GM23338 (cell line): ENCODE measurements at regions not wholly inside any gene's neighbourhood (a gene's known extent, or its start where the extent isn't known, plus 50 kb on each side); places are given as distances from the start of the nearest gene placed in this dataset.

ENCODE experiments used
- ATAC-seq: fragments of 200-7000 bp; cut with Tn5 transposase; 3 replicates; pipeline ENCODE4 v1.9.1; 2020
- DNase-seq: peaks from one replicate; pipeline ENCODE4 v3.0.0-alpha.2; 2015; ENCODE audit warnings: low spot score
- H2AFZ ChIP-seq: fragments of 200-600 bp; sonication (generic); 2 replicates; pipeline ENCODE4 v1.8.0; 2016; ENCODE audit warnings: antibody characterized with exemption, mild to moderate bottlenecking, moderate library complexity
- H3F3A ChIP-seq: fragments of 200-600 bp; sonication (generic); replicated peaks from 2 replicates; pipeline ENCODE4 v1.8.0; 2017; ENCODE audit warnings: antibody characterized with exemption, mixed run types, low read depth
- H3K27ac ChIP-seq: fragments of 200-600 bp; sonication (generic); 2 replicates; pipeline ENCODE4 v1.6.1; 2016; ENCODE audit warnings: low read depth
- H3K27me3 ChIP-seq: fragments of 200-600 bp; sonication (generic); 2 replicates; pipeline ENCODE4 v1.8.0; 2016; ENCODE audit warnings: mild to moderate bottlenecking, mixed run types, moderate library complexity; ENCODE audit not compliant: insufficient read depth
- H3K36me3 ChIP-seq: fragments of 200-600 bp; sonication (generic); 2 replicates; pipeline ENCODE4 v1.8.0; 2016; ENCODE audit warnings: mild to moderate bottlenecking; ENCODE audit not compliant: insufficient read depth
- H3K4me1 ChIP-seq: fragments of 200-600 bp; sonication (generic); 2 replicates; pipeline ENCODE4 v1.8.0; 2016; ENCODE audit warnings: mild to moderate bottlenecking, moderate library complexity; ENCODE audit not compliant: insufficient read depth
- H3K4me2 ChIP-seq: fragments of 200-600 bp; sonication (generic); 2 replicates; pipeline ENCODE4 v1.7.1; 2017; ENCODE audit warnings: mixed run types
- H3K4me3 ChIP-seq: fragments of 200-600 bp; sonication (generic); 2 replicates; pipeline ENCODE4 v1.6.1; 2016; ENCODE audit warnings: mixed run types
- H3K79me2 ChIP-seq: fragments of 200-600 bp; sonication (generic); replicated peaks from 2 replicates; pipeline ENCODE4 v1.8.0; 2017; ENCODE audit warnings: mild to moderate bottlenecking; ENCODE audit not compliant: insufficient read depth
- H3K9me2 ChIP-seq: fragments of 200-600 bp; sonication (generic); 2 replicates; pipeline ENCODE4 v1.8.0; 2017; ENCODE audit not compliant: insufficient read depth
- H4K20me1 ChIP-seq: fragments of 200-600 bp; sonication (generic); replicated peaks from 2 replicates; pipeline ENCODE4 v1.8.0; 2017; ENCODE audit warnings: mild to moderate bottlenecking; ENCODE audit not compliant: insufficient read depth
- H3K27ac Mint-ChIP-seq: 2 replicates; pipeline ENCODE4 v1.8.0; 2020; ENCODE audit warnings: inconsistent platforms, mild to moderate bottlenecking, moderate library complexity, mixed read lengths
- H3K27me3 Mint-ChIP-seq: 3 replicates; pipeline ENCODE4 v1.8.0; 2022; ENCODE audit warnings: low read depth, mild to moderate bottlenecking, moderate library complexity, mixed read lengths, inconsistent platforms; ENCODE audit not compliant: insufficient read depth, poor library complexity
- H3K36me3 Mint-ChIP-seq: 3 replicates; pipeline ENCODE4 v1.8.0; 2021; ENCODE audit warnings: low read depth, mild to moderate bottlenecking, inconsistent platforms, moderate library complexity, mixed read lengths
- H3K4me1 Mint-ChIP-seq: 3 replicates; pipeline ENCODE4 v1.8.0; 2020; ENCODE audit warnings: mild to moderate bottlenecking, inconsistent platforms, mixed read lengths
- H3K4me3 Mint-ChIP-seq: 3 replicates; pipeline ENCODE4 v1.8.0; 2021; ENCODE audit warnings: moderate library complexity, mild to moderate bottlenecking, inconsistent platforms, mixed read lengths
- H3K9me3 Mint-ChIP-seq: 3 replicates; pipeline ENCODE4 v1.8.0; 2020; ENCODE audit warnings: moderate library complexity, mild to moderate bottlenecking, inconsistent platforms, mixed read lengths
- ETS1 ChIP-seq: IDR thresholded peaks from 2 replicates; pipeline ENCODE4 v1.6.1; 2016; ENCODE audit warnings: antibody characterized with exemption
- JUNB ChIP-seq: IDR thresholded peaks from one replicate; pipeline ENCODE4 v1.6.1; 2016; ENCODE audit warnings: antibody characterized with exemption; ENCODE audit not compliant: unreplicated experiment
- REST ChIP-seq: IDR thresholded peaks from one replicate; pipeline ENCODE4 v1.6.1; 2018; ENCODE audit warnings: antibody characterized with exemption; ENCODE audit not compliant: unreplicated experiment
- ZNF114 ChIP-seq: fragments of 250-450 bp; sonication (Bioruptor Pico); IDR thresholded peaks from 2 replicates; pipeline ENCODE4 v1.5.0; 2020; ENCODE audit warnings: mild to moderate bottlenecking, moderate library complexity
- ZNF462 ChIP-seq: fragments of 250-450 bp; sonication (Bioruptor Pico); IDR thresholded peaks from 2 replicates; pipeline ENCODE4 v1.5.0; 2020; ENCODE audit warnings: mild to moderate bottlenecking, moderate library complexity

GRCh38 chr4:169338241-169338640, 67.5 kb upstream of the SH3RF1 start:
- H2AFZ ChIP-seq: no peak overlapping the region
- H3K27ac ChIP-seq: no peak overlapping the region
- H3K4me3 Mint-ChIP-seq: no peak overlapping the region

More at GRCh38 chr4:169338241-169338640, 67.5 kb upstream of the SH3RF1 start:
- peaks cover 2% of the 10 kb centered on the region for H3K27me3 Mint-ChIP-seq
- Histone ChIP-seq H3K9me2 (peaks cover 17% of the 10 kb centered on the region), H4K20me1 (no peaks in the 10 kb centered on the region), H3F3A (no peaks in the 10 kb centered on the region), H3K36me3 (no peaks in the 10 kb centered on the region), H3K79me2 (no peaks in the 10 kb centered on the region), H3K4me3 (no peak overlapping the region), H3K4me1 (0 out of 2 replicates have a peak, but pooled peaks cover 7% of the 10 kb centered on the region), H3K27me3 (no peaks in the 10 kb centered on the region), H3K4me2 (no peak overlapping the region)
- H3K9me3 Mint-ChIP-seq: no peaks in the 10 kb centered on the region
- TF ChIP-seq REST (no peak), ZNF114 (no peak), JUNB (no peak), ZNF462 (CRISPR knock-in tag) (no peak), ETS1 (no peak)
- DNase-seq (no peak), ATAC-seq (no peak)
- no peaks in the 10 kb centered on the region for H3K36me3 Mint-ChIP-seq
- no peak overlapping the region for H3K27ac Mint-ChIP-seq
- H3K4me1 Mint-ChIP-seq: peaks cover 14% of the 10 kb centered on the region
